ENCODE measurements at regions not wholly inside any gene's neighbourhood (a gene's known extent, or its start where the extent isn't known, plus 50 kb on each side); places are given as distances from the start of the nearest gene placed in this dataset.

- TF ChIP-seq CTCF (IDR thresholded peaks at IDR 0.05): no peak
- H3K4me3 ChIP-seq: no peak overlapping the region
- intact Hi-C loops (cut with DNase I): no loop called here
- no peak for ATAC-seq
- H3K4me1 ChIP-seq: no peaks in the 10 kb centered on the region
- H3K27ac ChIP-seq: no peak overlapping the region
- no peak for DNase-seq
- H3K9me3 ChIP-seq: no peaks in the 10 kb centered on the region
- H3K36me3 ChIP-seq: no peaks in the 10 kb centered on the region
- H3K27me3 ChIP-seq: no peaks in the 10 kb centered on the region
Measured at GRCh38 chr6:44678252-44678935, 290.9 kb downstream of the CDC5L start.

GRCh38 chr6:44679438-44680201 is 292.1 kb downstream of the CDC5L start:
- H3K4me3 ChIP-seq: no peak overlapping the region
- ATAC-seq (no peak), DNase-seq (no peak)
- no peaks in the 10 kb centered on the region for H3K36me3 ChIP-seq
- no peaks in the 10 kb centered on the region for H3K9me3 ChIP-seq
- no peaks in the 10 kb centered on the region for H3K27me3 ChIP-seq
- no peaks in the 10 kb centered on the region for H3K4me1 ChIP-seq
- TF ChIP-seq CTCF (IDR thresholded peaks at IDR 0.05): no peak
- H3K27ac ChIP-seq: no peak overlapping the region
- intact Hi-C loops (cut with DNase I): no loop called here

GRCh38 chr6:44680202-44680720 is 292.8 kb downstream of the CDC5L start:
- H3K9me3 ChIP-seq: no peaks in the 10 kb centered on the region
- no peaks in the 10 kb centered on the region for H3K27me3 ChIP-seq
- H3K4me1 ChIP-seq: no peaks in the 10 kb centered on the region
- ATAC-seq: no peak
- no peak overlapping the region for H3K27ac ChIP-seq
- no peak for DNase-seq
- no peak overlapping the region for H3K4me3 ChIP-seq
- no peaks in the 10 kb centered on the region for H3K36me3 ChIP-seq
- no peak for TF ChIP-seq CTCF (IDR thresholded peaks at IDR 0.05)
- intact Hi-C loops (cut with DNase I): no loop called here

GRCh38 chr6:44681761-44682160 is 294.3 kb downstream of the CDC5L start:
- DNase-seq: no peak
- H3K9me3 ChIP-seq: no peaks in the 10 kb centered on the region

More at GRCh38 chr6:44681761-44682160, 294.3 kb downstream of the CDC5L start:
- Histone ChIP-seq H3K4me1 (no peaks in the 10 kb centered on the region), H3K4me3 (no peak overlapping the region), H3K36me3 (no peaks in the 10 kb centered on the region), H3K27me3 (no peaks in the 10 kb centered on the region), H3K27ac (no peak overlapping the region)
- ATAC-seq: no peak
- TF ChIP-seq CTCF (IDR thresholded peaks at IDR 0.05): no peak
- intact Hi-C loops (cut with DNase I): no loop called here
